NCI-H1436 treated with DMSO at 0.1 percent for 48 hours (cell line): ENCODE measurements at regions not wholly inside any gene's neighbourhood (a gene's known extent, or its start where the extent isn't known, plus 50 kb on each side); places are given as distances from the start of the nearest gene placed in this dataset.

Experiments
- DNase-seq: peaks from one replicate; lab custom pipeline; 2025; lab: John Stamatoyannopoulos, UW

DNA sequence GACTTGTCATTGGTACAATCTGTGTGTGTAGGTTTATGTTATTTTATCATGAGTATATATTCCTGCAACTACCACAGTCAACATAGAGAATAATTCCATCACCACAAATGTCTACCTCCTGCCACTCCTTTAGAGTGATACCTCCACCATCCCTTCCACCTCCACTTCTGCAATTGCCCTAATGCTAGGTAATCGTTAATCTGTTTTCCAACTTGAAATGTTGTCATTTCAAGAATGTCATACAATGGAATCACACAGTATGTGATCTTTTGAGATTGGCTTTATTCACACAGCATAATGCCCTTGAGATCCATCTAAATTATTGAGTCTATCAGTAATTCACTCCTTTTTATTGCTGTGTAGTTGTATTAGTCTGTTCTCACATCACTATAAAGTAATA is 414.8 kb upstream of the C16orf82 start:
- DNase-seq = no peak

GRCh38 chr16:26658486-26658885 is 408.2 kb upstream of the C16orf82 start:
- DNase-seq = no peak

GRCh38 chr16:26658915-26659314 is 407.8 kb upstream of the C16orf82 start:
- no peak for DNase-seq

- DNase-seq = no peak
Observed at GRCh38 chr16:26664086-26664485, 402.6 kb upstream of the C16orf82 start.

GRCh38 chr16:26665166-26665939 is 401.4 kb upstream of the C16orf82 start:
- DNase-seq = peak; percentile 96

DNA sequence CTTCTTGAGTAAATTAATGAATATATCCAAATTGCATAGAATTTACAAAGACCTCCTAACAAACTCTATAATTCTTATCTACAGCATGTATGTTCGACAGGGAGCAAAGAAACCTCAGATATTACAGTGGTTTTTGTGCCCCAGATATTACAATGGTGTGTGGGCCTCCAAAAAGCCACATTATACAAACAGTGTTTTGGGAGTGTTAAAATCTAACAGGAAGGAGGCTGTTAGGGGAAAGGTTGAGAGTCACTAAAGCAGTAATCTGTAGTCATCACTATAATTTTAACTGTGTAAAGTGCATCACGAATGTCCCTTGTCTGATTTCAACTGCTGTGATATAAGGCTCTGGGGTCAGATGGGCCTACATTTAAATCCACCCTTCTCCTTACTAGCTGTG is 400.2 kb upstream of the C16orf82 start:
- DNase-seq = no peak

GRCh38 chr16:26667307-26667706 is 399.4 kb upstream of the C16orf82 start:
- no peak for DNase-seq

DNA sequence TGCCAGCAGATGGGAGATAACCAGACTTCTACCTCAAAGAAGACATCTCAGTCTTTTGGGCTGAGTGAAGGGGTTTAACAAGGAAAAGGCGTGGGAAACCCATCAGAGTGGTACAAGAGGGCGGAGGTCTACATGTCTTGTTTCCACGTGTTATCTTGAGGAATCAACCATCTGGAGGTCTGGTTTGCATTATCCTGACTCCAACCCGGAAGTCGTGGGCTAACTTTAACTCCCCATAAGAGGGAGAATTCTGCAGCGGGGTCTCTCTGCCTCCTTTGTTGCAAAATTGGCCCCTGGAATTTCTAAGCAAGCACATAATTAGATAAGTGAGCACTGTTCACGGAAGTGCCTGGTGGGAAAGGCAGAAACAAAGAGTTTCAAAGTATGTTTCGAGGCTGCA is 398.7 kb upstream of the C16orf82 start:
- peak; percentile 11 for DNase-seq

DNA sequence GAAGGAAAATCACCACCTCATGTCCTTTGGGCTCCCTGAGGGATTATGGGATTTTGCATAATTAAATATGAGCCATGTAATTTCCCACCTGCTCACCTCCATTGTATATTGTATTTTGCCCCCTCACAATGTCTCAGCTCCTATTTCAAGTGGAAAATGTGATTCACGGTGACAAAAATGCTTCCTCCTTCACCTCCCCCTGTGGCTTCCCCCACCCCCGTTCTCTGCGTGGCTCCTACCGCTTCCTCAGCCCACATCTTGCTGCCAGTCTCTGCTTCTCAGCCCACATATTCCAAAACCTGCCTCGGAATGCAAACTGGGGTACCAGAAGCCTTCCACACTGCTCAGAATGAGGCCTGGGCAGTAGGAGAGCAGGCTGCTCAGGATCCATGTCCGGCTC is 394.5 kb upstream of the C16orf82 start:
- DNase-seq = peak; percentile 82

DNA sequence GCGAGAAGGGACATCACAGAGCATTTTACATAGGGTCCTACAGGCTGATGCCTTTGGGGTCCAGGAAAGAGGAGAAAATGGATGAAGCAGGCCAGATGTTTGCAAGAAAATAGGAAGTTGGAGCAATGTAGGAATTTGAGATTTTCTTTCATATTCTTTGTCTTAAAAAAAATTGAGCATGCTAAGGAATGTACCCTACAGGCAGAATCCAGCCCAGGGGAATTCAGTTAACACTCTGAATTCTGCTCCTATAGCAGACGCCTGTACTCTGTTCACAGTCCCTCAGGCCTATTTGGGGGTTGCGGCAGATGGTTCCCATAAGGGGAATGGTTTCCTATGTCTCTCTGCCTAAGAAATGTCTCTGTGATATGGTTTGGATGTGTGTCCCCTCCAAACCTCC is 393.7 kb upstream of the C16orf82 start:
- no peak for DNase-seq

GRCh38 chr16:26680671-26681070 is 386.1 kb upstream of the C16orf82 start:
- DNase-seq = no peak

DNA sequence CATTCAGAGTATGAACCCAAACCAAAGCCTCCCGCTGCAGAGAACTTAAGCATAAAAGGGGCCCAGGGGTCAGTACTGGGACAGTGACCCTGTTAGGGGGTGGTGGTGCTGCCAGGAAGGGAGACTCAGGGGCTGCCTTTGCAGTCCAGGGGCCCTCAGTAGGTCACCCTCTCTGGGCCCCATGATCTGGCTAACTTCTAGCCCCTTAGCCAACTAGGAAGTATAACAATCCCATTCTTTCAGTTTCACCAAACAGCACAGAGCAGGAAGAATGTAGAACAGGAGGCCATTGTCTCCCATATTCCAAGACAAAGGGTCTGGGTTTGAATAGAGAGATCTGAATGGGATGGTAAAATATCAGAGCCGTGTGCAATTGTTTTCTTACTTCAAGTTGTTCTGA is 378.6 kb upstream of the C16orf82 start:
- no peak for DNase-seq

DNA sequence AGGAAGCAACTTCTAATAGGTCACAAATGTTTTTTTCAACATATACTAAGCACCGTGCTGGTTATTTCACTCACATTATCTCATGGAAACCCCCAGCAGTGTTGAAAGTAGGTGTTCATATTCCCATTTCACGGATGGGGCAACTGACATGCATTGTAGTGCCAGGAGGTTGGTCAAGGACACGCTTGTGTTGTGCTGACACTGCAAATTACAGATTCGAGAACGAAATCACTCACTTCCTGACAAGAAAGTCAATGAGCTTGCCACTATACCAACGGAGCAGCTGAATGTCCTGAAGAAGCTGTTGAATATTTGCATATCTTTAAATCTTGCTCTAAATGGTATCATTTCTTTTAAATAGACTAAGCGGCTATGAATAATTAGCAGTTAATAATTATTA is 378.0 kb upstream of the C16orf82 start:
- DNase-seq = no peak

DNA sequence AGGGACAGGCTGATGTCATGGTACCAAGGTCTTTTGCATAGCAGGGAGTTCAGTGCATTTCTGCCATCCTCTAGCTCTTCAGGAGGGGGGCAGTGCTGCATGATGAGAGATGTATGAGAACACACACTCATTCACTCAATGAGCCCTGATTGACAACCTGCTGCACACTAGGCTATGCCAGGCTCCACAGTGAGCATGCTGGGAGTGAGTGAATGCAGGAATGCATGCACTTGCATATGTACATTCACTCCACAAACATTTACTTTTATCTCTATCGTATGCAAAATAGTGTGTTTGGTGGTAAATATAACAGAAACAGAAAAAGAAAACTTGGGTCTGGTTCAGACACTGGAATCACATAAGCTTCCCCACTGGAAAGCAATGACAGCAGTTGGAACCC is 374.1 kb upstream of the C16orf82 start:
- no peak for DNase-seq

GRCh38 chr16:26697807-26698206 is 368.9 kb upstream of the C16orf82 start:
- no peak for DNase-seq

GRCh38 chr16:26700250-26700649 is 366.5 kb upstream of the C16orf82 start:
- DNase-seq = no peak

DNA sequence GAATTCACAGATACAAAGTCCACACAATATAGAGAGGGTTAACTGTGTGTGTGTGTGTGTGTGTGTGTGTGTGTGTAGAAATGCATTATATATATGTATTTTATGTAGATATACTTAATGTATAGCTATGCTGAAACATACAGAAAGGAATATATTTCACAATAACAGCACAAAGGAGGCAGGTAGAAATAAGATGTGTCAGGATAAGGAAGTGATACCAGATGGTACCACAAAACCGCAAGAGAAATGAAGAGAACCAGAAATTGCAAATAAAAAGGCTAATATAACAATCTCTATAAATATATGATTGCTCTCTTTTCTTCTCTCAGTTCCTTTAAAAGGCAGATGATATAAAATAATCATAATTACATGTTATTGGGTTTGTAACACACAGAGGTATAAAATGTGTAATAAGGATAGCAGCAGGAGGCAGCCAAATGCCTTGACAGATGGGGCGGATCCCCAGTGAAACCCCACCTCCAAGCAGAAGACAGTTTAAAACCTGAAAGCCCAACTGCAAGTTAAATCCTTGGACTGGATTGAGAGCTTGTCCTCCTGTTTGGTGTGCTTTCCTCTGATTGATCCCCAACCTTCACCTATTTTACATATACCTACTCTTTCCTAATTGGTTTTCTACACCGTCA is 365.4 kb upstream of the C16orf82 start:
- no peak for DNase-seq

DNA sequence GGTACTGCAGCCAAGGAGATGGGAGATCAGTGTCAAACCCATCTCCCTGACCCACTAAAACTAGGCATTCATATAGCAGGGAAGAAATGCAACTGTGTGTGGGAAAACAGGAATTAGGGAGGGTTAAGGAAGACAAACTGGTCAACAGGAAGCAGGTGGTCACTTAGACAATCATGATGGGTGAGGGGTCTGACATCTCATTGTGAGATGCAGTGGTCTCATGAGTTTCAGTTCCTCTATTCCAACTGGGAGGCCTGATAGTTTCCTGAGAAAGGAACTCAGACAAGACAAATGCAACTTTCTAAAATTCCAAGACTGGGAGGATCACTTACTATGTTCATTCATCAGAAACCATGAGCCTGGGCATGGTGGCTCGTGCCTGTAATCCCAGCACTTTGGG is 361.4 kb upstream of the C16orf82 start:
- DNase-seq = no peak

DNA sequence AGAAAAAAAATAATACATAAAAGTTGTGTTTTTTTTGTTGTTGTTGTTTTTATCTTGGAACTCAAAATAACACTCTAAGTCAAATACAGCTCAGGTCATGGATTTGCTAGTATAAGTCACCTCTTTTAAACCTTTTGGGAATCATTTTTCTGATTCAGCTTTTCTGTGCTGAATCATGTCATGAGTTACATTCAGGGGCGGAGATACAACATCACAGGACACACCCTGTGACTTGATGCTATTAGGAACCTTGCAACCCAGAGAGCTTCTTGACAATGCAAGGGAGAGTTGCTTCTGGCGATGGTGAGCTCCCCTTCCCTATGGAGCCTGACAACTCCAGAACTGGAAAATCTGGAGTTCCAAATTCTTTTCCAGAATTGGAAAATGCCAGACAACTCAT is 358.3 kb upstream of the C16orf82 start:
- DNase-seq = no peak

DNA sequence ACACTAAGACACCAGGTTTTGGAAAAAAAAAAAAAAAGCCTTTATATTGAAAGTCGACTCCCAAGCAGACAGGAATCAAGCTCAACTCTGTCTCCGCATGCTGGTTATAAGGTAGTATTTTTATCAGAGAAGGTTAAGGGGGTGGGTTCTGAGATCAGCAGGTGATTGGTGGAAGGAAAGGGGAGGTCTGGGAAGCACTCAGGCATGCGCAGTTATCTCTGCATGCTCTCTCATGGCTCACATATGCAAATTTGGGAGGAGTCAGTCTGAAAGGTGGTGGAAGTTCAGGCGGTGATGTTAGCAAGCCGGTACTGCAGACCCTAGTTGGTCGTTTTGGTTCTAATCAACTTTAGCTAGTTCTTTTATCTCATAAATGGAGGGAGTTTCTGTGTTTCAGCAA is 357.6 kb upstream of the C16orf82 start:
- DNase-seq = no peak

GRCh38 chr16:26709754-26710153 is 357.0 kb upstream of the C16orf82 start:
- no peak for DNase-seq

DNA sequence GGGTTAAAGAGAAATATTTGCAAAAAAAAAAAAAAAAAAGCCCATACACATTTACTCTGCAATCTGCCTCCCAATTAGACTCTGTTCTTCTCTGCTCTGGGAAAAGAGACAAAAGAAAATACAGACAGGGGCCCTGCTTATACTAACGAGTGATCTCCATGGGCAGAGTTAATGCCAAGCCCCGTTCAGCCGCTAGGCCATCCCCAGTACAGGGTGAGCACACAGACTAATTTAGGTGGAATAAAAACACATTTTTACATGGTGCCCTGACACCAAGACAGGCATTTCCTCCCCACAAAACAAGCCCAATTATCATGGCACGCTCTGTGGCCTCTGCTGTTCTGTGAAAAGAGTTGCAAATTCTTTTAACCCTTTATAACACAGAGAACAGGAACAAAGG is 356.3 kb upstream of the C16orf82 start:
- no peak for DNase-seq

DNA sequence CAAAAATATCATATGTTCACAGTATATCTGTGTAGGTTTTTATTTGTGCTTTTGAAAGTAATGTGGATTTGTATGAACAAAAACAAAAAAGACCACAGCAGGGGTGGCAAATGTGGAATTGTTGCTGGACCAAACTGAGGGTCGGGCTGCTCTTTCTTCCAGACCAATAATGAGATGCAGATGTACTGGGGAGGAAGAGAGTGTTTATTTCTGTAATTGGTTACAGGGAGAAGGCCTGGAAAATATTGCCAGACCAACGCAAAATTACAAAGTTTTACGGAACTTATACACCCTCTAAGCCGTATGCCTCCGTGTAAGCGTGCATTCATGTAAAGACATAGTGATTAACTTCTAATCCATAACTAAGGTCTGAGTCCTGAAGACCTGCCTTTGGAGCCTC is 353.9 kb upstream of the C16orf82 start:
- no peak for DNase-seq

GRCh38 chr16:26715969-26716368 is 350.8 kb upstream of the C16orf82 start:
- no peak for DNase-seq
